ENCODE measurements at regions not wholly inside any gene's neighbourhood (a gene's known extent, or its start where the extent isn't known, plus 50 kb on each side); places are given as distances from the start of the nearest gene placed in this dataset.
"Not testable (repeated sequence)": the region's sequence is repeated elsewhere in the genome, so short reads cannot be mapped to it uniquely, and the experiment has no call there.

DNA sequence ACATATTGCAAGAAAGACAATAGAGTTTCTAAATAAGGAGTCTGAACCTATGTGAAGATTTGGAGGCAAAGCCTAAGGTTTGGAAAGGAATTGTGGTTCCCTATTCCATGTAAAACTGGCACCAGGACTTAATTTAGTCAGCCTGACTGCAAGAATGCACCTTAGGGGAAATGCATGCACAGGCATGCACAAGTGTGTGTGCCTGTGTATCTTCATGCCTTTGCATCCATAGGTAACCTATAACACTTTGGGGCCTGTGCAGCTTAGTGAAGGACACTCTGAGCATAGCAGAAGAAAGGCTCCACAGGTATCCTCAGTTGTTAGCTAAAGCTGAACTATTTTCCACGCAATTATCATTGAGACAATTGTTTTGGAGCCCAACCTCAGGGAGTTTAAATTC lies 73.4 kb downstream of the RPRM start:
- no peaks in the 10 kb centered on the region for H3K9me3 ChIP-seq (ENCODE audit: insufficient read depth, low read length)
- H3K36me3 ChIP-seq (replicated peaks; ENCODE audit: low read depth, low read length), result no peaks in the 10 kb centered on the region
- no peaks in the 10 kb centered on the region for H3K27me3 ChIP-seq (ENCODE audit: low read depth, low read length)
- H3K27ac ChIP-seq (ENCODE audit: low read length), result no peak overlapping the region
- no peaks in the 10 kb centered on the region for H3K4me1 ChIP-seq (ENCODE audit: low read length)
- no peaks in the 10 kb centered on the region for H3K79me2 ChIP-seq (ENCODE audit: low read length)
- no peaks in the 10 kb centered on the region for H4K20me1 ChIP-seq (ENCODE audit: insufficient read depth, low read length)
- no peak overlapping the region for H3K9ac ChIP-seq (ENCODE audit: low read length)
- no peak overlapping the region for H3K4me3 ChIP-seq (ENCODE audit: low read length)
- TF ChIP-seq, protein P1, sequence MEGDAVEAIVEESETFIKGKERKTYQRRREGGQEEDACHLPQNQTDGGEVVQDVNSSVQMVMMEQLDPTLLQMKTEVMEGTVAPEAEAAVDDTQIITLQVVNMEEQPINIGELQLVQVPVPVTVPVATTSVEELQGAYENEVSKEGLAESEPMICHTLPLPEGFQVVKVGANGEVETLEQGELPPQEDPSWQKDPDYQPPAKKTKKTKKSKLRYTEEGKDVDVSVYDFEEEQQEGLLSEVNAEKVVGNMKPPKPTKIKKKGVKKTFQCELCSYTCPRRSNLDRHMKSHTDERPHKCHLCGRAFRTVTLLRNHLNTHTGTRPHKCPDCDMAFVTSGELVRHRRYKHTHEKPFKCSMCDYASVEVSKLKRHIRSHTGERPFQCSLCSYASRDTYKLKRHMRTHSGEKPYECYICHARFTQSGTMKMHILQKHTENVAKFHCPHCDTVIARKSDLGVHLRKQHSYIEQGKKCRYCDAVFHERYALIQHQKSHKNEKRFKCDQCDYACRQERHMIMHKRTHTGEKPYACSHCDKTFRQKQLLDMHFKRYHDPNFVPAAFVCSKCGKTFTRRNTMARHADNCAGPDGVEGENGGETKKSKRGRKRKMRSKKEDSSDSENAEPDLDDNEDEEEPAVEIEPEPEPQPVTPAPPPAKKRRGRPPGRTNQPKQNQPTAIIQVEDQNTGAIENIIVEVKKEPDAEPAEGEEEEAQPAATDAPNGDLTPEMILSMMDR (IDR thresholded peaks at IDR 0.05; ENCODE audit: low read depth, low read length), result no peak
- no peak for TF ChIP-seq EZH2phosphoT487 (IDR thresholded peaks at IDR 0.05; ENCODE audit: low read depth)
- no peak overlapping the region for H3K4me2 ChIP-seq (ENCODE audit: low read length)
- no peak overlapping the region for H2AFZ ChIP-seq (ENCODE audit: low read depth, low read length)

DNA sequence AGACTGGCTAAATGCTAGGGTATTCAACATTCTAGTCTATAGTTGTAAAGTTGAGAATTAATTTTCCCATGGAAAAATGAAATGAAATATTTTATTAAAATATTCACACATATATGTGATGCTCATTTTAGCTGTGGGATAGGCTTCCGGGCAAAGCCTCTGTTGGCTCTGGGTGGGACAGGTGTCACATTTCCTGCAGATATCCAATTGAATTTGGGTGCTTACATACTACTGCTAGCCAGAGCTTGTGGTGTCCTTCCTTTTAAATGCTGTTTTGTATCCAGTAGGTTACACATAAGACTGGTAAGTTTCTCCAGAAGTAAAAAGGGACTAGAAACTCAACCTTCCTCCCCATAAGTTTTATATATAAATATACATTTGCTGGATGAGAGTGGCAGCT lies 73.8 kb downstream of the RPRM start:
- Histone ChIP-seq H3K9me3 (ENCODE audit: insufficient read depth, low read length) (no peaks in the 10 kb centered on the region), H3K27ac (ENCODE audit: low read length) (no peak overlapping the region), H4K20me1 (ENCODE audit: insufficient read depth, low read length) (no peaks in the 10 kb centered on the region), H3K9ac (ENCODE audit: low read length) (no peak overlapping the region), H3K4me3 (ENCODE audit: low read length) (no peak overlapping the region), H3K79me2 (ENCODE audit: low read length) (no peaks in the 10 kb centered on the region), H2AFZ (ENCODE audit: low read depth, low read length) (no peak overlapping the region), H3K4me2 (ENCODE audit: low read length) (no peak overlapping the region), H3K27me3 (ENCODE audit: low read depth, low read length) (no peaks in the 10 kb centered on the region), H3K36me3 (replicated peaks; ENCODE audit: low read depth, low read length) (no peaks in the 10 kb centered on the region), H3K4me1 (ENCODE audit: low read length) (no peaks in the 10 kb centered on the region)
- no peak for TF ChIP-seq EZH2phosphoT487 (IDR thresholded peaks at IDR 0.05; ENCODE audit: low read depth)
- TF ChIP-seq, protein P1 (IDR thresholded peaks at IDR 0.05; ENCODE audit: low read depth, low read length), result no peak

- H3K36me3 ChIP-seq (replicated peaks; ENCODE audit: low read depth, low read length), result no peaks in the 10 kb centered on the region
Measured at GRCh38 chr2:153403940-153404339, 74.6 kb downstream of the RPRM start.

GRCh38 chr2:153403352-153403751 lies 75.2 kb downstream of the RPRM start:
- not testable (repeated sequence) for H3K9me3 ChIP-seq (ENCODE audit: insufficient read depth, low read length); H3K4me1 ChIP-seq (ENCODE audit: low read length); H3K4me3 ChIP-seq (ENCODE audit: low read length); H3K27ac ChIP-seq (ENCODE audit: low read length); H3K79me2 ChIP-seq (ENCODE audit: low read length); H4K20me1 ChIP-seq (ENCODE audit: insufficient read depth, low read length); H3K27me3 ChIP-seq (ENCODE audit: low read depth, low read length); H3K9ac ChIP-seq (ENCODE audit: low read length); H3K36me3 ChIP-seq (replicated peaks; ENCODE audit: low read depth, low read length); H2AFZ ChIP-seq (ENCODE audit: low read depth, low read length); H3K4me2 ChIP-seq (ENCODE audit: low read length)

More at GRCh38 chr2:153403940-153404339, 74.6 kb downstream of the RPRM start:
- Histone ChIP-seq H3K27ac (ENCODE audit: low read length) (no peak overlapping the region), H3K4me3 (ENCODE audit: low read length) (no peak overlapping the region), H3K9ac (ENCODE audit: low read length) (no peak overlapping the region), H3K4me1 (ENCODE audit: low read length) (no peaks in the 10 kb centered on the region), H3K4me2 (ENCODE audit: low read length) (no peak overlapping the region), H3K9me3 (ENCODE audit: insufficient read depth, low read length) (no peaks in the 10 kb centered on the region), H3K79me2 (ENCODE audit: low read length) (no peaks in the 10 kb centered on the region), H2AFZ (ENCODE audit: low read depth, low read length) (no peak overlapping the region), H3K27me3 (ENCODE audit: low read depth, low read length) (no peaks in the 10 kb centered on the region), H4K20me1 (ENCODE audit: insufficient read depth, low read length) (no peaks in the 10 kb centered on the region)
- TF ChIP-seq, protein P1 (IDR thresholded peaks at IDR 0.05; ENCODE audit: low read depth, low read length), result no peak
- no peak for TF ChIP-seq EZH2phosphoT487 (IDR thresholded peaks at IDR 0.05; ENCODE audit: low read depth)

DNA sequence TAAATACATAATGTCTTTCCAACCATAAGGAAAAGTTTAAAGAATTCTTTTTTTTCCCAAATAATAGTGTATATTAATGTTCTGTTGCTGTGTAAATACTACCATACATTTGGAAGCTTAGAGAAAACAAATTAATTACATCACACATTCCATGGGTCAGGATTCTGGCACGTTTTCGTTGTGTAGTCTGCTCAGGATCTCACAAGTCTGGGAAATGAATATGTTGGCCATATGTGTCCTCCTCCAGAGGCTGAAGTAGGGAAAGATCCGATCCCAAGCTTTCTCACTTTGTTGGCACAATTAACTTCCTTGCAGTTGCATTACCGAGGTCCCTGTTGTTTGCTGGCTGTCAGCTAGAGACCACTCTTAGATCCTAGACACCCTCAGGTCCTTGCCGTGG lies 83.9 kb downstream of the RPRM start:
- no peaks in the 10 kb centered on the region for H4K20me1 ChIP-seq (ENCODE audit: insufficient read depth, low read length)
- H3K79me2 ChIP-seq (ENCODE audit: low read length), result no peaks in the 10 kb centered on the region
- H3K27ac ChIP-seq (ENCODE audit: low read length), result no peak overlapping the region
- H3K4me2 ChIP-seq (ENCODE audit: low read length), result no peak overlapping the region
- no peaks in the 10 kb centered on the region for H3K36me3 ChIP-seq (replicated peaks; ENCODE audit: low read depth, low read length)
- TF ChIP-seq, protein P1 (IDR thresholded peaks at IDR 0.05; ENCODE audit: low read depth, low read length), result no peak
- TF ChIP-seq EZH2phosphoT487 (IDR thresholded peaks at IDR 0.05; ENCODE audit: low read depth), result no peak
- no peaks in the 10 kb centered on the region for H3K4me1 ChIP-seq (ENCODE audit: low read length)
- H3K4me3 ChIP-seq (ENCODE audit: low read length), result no peak overlapping the region
- no peak overlapping the region for H2AFZ ChIP-seq (ENCODE audit: low read depth, low read length)
- no peak overlapping the region for H3K9ac ChIP-seq (ENCODE audit: low read length)
- H3K9me3 ChIP-seq (ENCODE audit: insufficient read depth, low read length), result no peaks in the 10 kb centered on the region
- H3K27me3 ChIP-seq (ENCODE audit: low read depth, low read length), result no peaks in the 10 kb centered on the region
